ENCODE measurements at regions not wholly inside any gene's neighbourhood (a gene's known extent, or its start where the extent isn't known, plus 50 kb on each side); places are given as distances from the start of the nearest gene placed in this dataset.

- WGBS (ENCODE audit: extremely low coverage, insufficient read length, low lambda C conversion rate): no CpG with 5 or more reads among the region's 2 CpGs
- H3K23me2 ChIP-seq (ENCODE audit: insufficient read length, low read depth, low read length, poor library complexity, severe bottlenecking): no peaks in the 10 kb centered on the region
- DNase-seq: no peak
- no peaks in the 10 kb centered on the region for H3K27me3 Mint-ChIP-seq (ENCODE audit: low read depth)
- no peak overlapping the region for H3T11ph ChIP-seq (ENCODE audit: low read length)
- no peak overlapping the region for H2AFZ ChIP-seq (ENCODE audit: low read length)
- H3K9ac ChIP-seq (ENCODE audit: extremely low read depth, insufficient read length, low read length): no peak overlapping the region
- H3K56ac ChIP-seq (ENCODE audit: insufficient read length, low read depth, low read length): no peak overlapping the region
- H3K4me1 Mint-ChIP-seq: peaks cover 2 to 4% of the 10 kb centered on the region in 2 experiments; a peak in 3 of 4 replicates
- H2BK5ac ChIP-seq (ENCODE audit: insufficient read length, low read length): no peak overlapping the region
- no peaks in the 10 kb centered on the region for H3K36me3 Mint-ChIP-seq (ENCODE audit: insufficient read depth in 1 of 3, low read depth in 3 of 3)
- H3K79me2 ChIP-seq (ENCODE audit: insufficient read depth, low read length): no peaks in the 10 kb centered on the region
- H3K23ac ChIP-seq (ENCODE audit: insufficient read length, low read depth, low read length): no peak overlapping the region
- no peak overlapping the region for H2AK5ac ChIP-seq (ENCODE audit: insufficient read length, low read length)
- no peak overlapping the region for H3K14ac ChIP-seq (ENCODE audit: insufficient read depth, low read length)
- H4K20me1 ChIP-seq (ENCODE audit: control insufficient read depth, insufficient read depth, insufficient read length): no peaks in the 10 kb centered on the region
- H3K79me1 ChIP-seq (ENCODE audit: insufficient read depth, low read depth, low read length, poor library complexity, severe bottlenecking): no peaks in the 10 kb centered on the region
- H4K91ac ChIP-seq (ENCODE audit: insufficient read length, low read depth, low read length): no peak overlapping the region
- no peak overlapping the region for H2BK20ac ChIP-seq (ENCODE audit: low read depth, low read length, poor library complexity, severe bottlenecking)
- no peak overlapping the region for H3K4me3 Mint-ChIP-seq
- H3K4ac ChIP-seq (ENCODE audit: low read depth, low read length): no peak overlapping the region
- no peak overlapping the region for H2BK12ac ChIP-seq (ENCODE audit: insufficient read length, low read depth, low read length)
- no peak overlapping the region for H2BK15ac ChIP-seq (ENCODE audit: low read depth, low read length)
- TF ChIP-seq CTCF (conservative IDR thresholded peaks at IDR 0.05): no peak
- no peaks in the 10 kb centered on the region for H3K4me1 ChIP-seq (ENCODE audit: insufficient read depth, low read length)
- no peaks in the 10 kb centered on the region for H3K9me3 Mint-ChIP-seq
- H4K5ac ChIP-seq (ENCODE audit: insufficient read length, low read depth, low read length): no peak overlapping the region
- no peak overlapping the region for H3K4me2 ChIP-seq (ENCODE audit: insufficient read depth, insufficient read length, low read length)
- no peak overlapping the region for H3K27ac ChIP-seq (ENCODE audit: insufficient read length, low read depth, low read length)
- no peak overlapping the region for H4K8ac ChIP-seq (replicated peaks; ENCODE audit: insufficient read length, low read depth, low read length)
- no peaks in the 10 kb centered on the region for H3K27me3 ChIP-seq (ENCODE audit: insufficient read depth, low read length)
- no peak overlapping the region for H3K18ac ChIP-seq (ENCODE audit: insufficient read length, low read depth, low read length)
- H3K9me3 ChIP-seq (ENCODE audit: control insufficient read depth, low read depth, low read length): no peaks in the 10 kb centered on the region
- H2BK120ac ChIP-seq (ENCODE audit: low read depth, low read length, poor library complexity, severe bottlenecking): no peak overlapping the region
- no peak overlapping the region for H3K27ac Mint-ChIP-seq
Measured at GRCh38 chr9:107786561-107786960, 297.0 kb upstream of the KLF4 start.
